Adrenal gland (tissue), 9 donors: ENCODE measurements at regions not wholly inside any gene's neighbourhood (a gene's known extent, or its start where the extent isn't known, plus 50 kb on each side); places are given as distances from the start of the nearest gene placed in this dataset.

Source experiments
- DNase-seq, 7 donors: peaks; one replicate each; pipeline ENCODE4 v3.0.0-alpha.2; 2019 to 2020
- H3K27ac ChIP-seq, 5 donors: fragments of 200-600 bp; sonication (generic) in 4 of 5; 1 replicate in 3 of 5; 2 replicates in 2 of 5; pipeline versions ENCODE4 v1.5.1 to v1.8.0; 2016 to 2020; ENCODE audit warnings: mild to moderate bottlenecking in 1 of 5
- H3K27me3 ChIP-seq: fragments of 200-600 bp; 2 replicates; pipeline ENCODE4 v1.8.0; 2021
- H3K36me3 ChIP-seq, 2 donors: fragments of 200-600 bp; replicated peaks in 1 of 2; 1 replicate in 1 of 2; 2 replicates in 1 of 2; pipeline versions ENCODE4 v1.5.1 to v1.8.0; 2018 to 2022
- H3K4me1 ChIP-seq, 2 donors: fragments of 200-600 bp; replicated peaks in 1 of 2; 1 replicate in 1 of 2; 2 replicates in 1 of 2; pipeline versions ENCODE4 v1.5.1 to v1.8.0; 2018 to 2021
- H3K4me3 ChIP-seq, 4 donors: fragments of 200-600 bp; sonication (generic) in 3 of 4; one replicate each; pipeline ENCODE4 v1.5.1; 2016 to 2018
- H3K9me3 ChIP-seq, 3 donors: fragments of 200-600 bp; sonication (generic) in 1 of 3; replicated peaks in 1 of 3; 1 replicate in 2 of 3; 2 replicates in 1 of 3; pipeline versions ENCODE4 v1.5.1 to v1.8.0; 2016 to 2021
- CTCF ChIP-seq, 6 experiments: fragments of 450-650 bp in 4 of 6; fragments of 200-600 bp in 2 of 6; sonication (generic) in 1 of 6; IDR thresholded peaks; 1 replicate in 5 of 6; 2 replicates in 1 of 6; pipeline versions ENCODE4 v1.5.1 to v1.8.0; 2016 to 2021; ENCODE audit warnings: antibody characterized with exemption in 6 of 6, mild to moderate bottlenecking in 2 of 6, moderate library complexity in 1 of 6
- POLR2A ChIP-seq, 2 donors: fragments of 450-650 bp; IDR thresholded peaks; one replicate each; pipeline ENCODE4 v1.6.1; 2017; ENCODE audit warnings: antibody characterized with exemption in 2 of 2, mild to moderate bottlenecking in 2 of 2, moderate library complexity in 1 of 2
- whole genome bisulfite sequencing, 4 donors: extraction: QIAGEN DNeasy Blood & Tissue Kit in 2 of 4; methylation state at CpG; one replicate each; pipeline versions ENCODE4 v1.1.5 to v1.1.7; 2013 to 2017; 5-methylcytosine and 5-hydroxymethylcytosine counted together
- intact Hi-C, 2 donors: fragments of 100-400 bp; cut with DNase I; formaldehyde crosslinking; loops; one replicate each; pipeline versions ENCODE4 v1.14.1 to v1.15.0; 2022 to 2023
- donor health status: healthy with polysubstance abuse.
- donor health status: Bipolar disorder and iron deficiency.
- donor health status: DM: yes; HTN: yes; CAD: no.
- donor health status: DM: no; HTN: no; CAD: no.
- donor health status: DM: no; HTN: no; CAD: no.

DNA sequence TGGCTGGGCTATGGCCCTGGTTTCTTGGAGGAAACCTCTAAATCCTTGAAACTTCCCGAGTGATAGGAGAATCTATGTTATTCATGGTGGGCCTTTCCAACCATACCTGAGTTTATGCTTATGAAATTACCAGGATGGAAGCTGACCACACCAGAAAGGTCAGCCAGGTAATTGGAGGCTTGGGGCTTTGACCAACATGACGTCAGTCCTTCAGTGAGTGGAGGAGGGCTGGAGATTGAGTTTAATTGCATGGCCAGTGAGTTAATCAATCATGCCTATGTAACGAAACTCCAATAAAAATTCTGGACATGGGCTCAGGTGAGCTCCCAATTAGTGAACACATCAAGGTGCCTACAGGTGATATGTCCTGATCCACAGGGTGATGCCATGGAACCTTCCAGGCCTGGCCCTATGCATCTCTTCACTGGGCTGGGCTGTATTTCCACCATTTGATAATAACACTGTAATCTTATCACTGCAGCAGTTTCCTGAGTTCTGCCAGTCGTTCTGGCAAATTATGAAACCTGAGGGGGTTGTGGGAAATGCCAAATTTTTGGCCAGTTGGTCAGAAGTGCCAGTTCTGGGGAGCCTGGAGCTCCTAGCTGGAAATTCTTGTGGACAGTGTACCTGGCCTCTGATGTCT lies 106.5 kb downstream of the CDH26 start:
- no peak for TF ChIP-seq POLR2A (IDR thresholded peaks at IDR 0.05)
- no peaks in the 10 kb centered on the region for H3K36me3 ChIP-seq
- intact Hi-C loops = loop anchor here in 1 of 2 donors (10.0 kb wide), 1 partner anchor 200 kb away; no protein-coding TSS in a partner anchor
- no peak overlapping the region for H3K27ac ChIP-seq
- WGBS, 4 donors = 71 to 80% (median 77%) methylated on average over 3 to 4 of the region's 4 CpGs
- no peaks in the 10 kb centered on the region for H3K27me3 ChIP-seq
- no peak for DNase-seq
- H3K9me3 ChIP-seq = no peaks in the 10 kb centered on the region
- H3K4me1 ChIP-seq = peaks cover 0 to 9% of the 10 kb centered on the region in 2 donors
- no peak overlapping the region for H3K4me3 ChIP-seq

- WGBS, 4 donors = 79 to 87% (median 85%) methylated on average over 6 to 9 of the region's 9 CpGs
- intact Hi-C loops = loop anchor here in 1 of 2 donors (10.0 kb wide), 1 partner anchor 199 kb away; no protein-coding TSS in a partner anchor
- no peaks in the 10 kb centered on the region for H3K27me3 ChIP-seq
- no peak for DNase-seq
- H3K4me1 ChIP-seq = peaks cover 0 to 9% of the 10 kb centered on the region in 2 donors
- H3K36me3 ChIP-seq = no peaks in the 10 kb centered on the region
- no peak overlapping the region for H3K27ac ChIP-seq
- H3K9me3 ChIP-seq = no peaks in the 10 kb centered on the region
- no peak for TF ChIP-seq CTCF (IDR thresholded peaks at IDR 0.05)
- TF ChIP-seq POLR2A (IDR thresholded peaks at IDR 0.05) = no peak
- H3K4me3 ChIP-seq = no peak overlapping the region
Measured at GRCh38 chr20:60065741-60066437, 107.7 kb downstream of the CDH26 start.

GRCh38 chr20:60066438-60066823 lies 108.2 kb downstream of the CDH26 start:
- no peak for DNase-seq
- intact Hi-C loops = loop anchor here in 1 of 2 donors (10.0 kb wide), 1 partner anchor 198 kb away; no protein-coding TSS in a partner anchor
- Histone ChIP-seq H3K27me3 (no peaks in the 10 kb centered on the region), H3K9me3 (no peaks in the 10 kb centered on the region), H3K36me3 (no peaks in the 10 kb centered on the region), H3K4me3 (no peak overlapping the region), H3K4me1 (peaks cover 0 to 9% of the 10 kb centered on the region in 2 donors), H3K27ac (no peak overlapping the region)
- WGBS, 4 donors = 62 to 70% (median 67%) methylated on average over 7 of the region's 7 CpGs
- no peak for TF ChIP-seq CTCF (IDR thresholded peaks at IDR 0.05)
- no peak for TF ChIP-seq POLR2A (IDR thresholded peaks at IDR 0.05)

- no peaks in the 10 kb centered on the region for H3K36me3 ChIP-seq
- H3K4me3 ChIP-seq = no peak overlapping the region
- H3K9me3 ChIP-seq = no peaks in the 10 kb centered on the region
- 65 to 78% (median 69%) methylated on average over 8 of the region's 8 CpGs for WGBS, 4 donors
- intact Hi-C loops = loop anchor here in 1 of 2 donors (10.0 kb wide), 1 partner anchor 196 kb away; no protein-coding TSS in a partner anchor
- no peaks in the 10 kb centered on the region for H3K27me3 ChIP-seq
- H3K4me1 ChIP-seq = peaks cover 0 to 3% of the 10 kb centered on the region in 2 donors
- H3K27ac ChIP-seq = no peak overlapping the region
- TF ChIP-seq CTCF (IDR thresholded peaks at IDR 0.05) = no peak
- no peak for TF ChIP-seq POLR2A (IDR thresholded peaks at IDR 0.05)
- no peak for DNase-seq
Measured at GRCh38 chr20:60068509-60068908, 110.3 kb downstream of the CDH26 start.
